K562 (cell line): ENCODE measurements at regions not wholly inside any gene's neighbourhood (a gene's known extent, or its start where the extent isn't known, plus 50 kb on each side); places are given as distances from the start of the nearest gene placed in this dataset.

Source experiments
- ARID2 ChIP-seq: fragments of 450-650 bp; IDR thresholded peaks from 2 replicates; pipeline ENCODE4 v1.6.1; 2017; ENCODE audit warnings: antibody characterized with exemption, mild to moderate bottlenecking
- BACH1 ChIP-seq: fragments of 200-800 bp; sonication (Bioruptor generic); IDR thresholded peaks from 2 replicates; pipeline ENCODE4 v1.6.1; 2016; ENCODE audit warnings: missing genetic modification characterization, missing compliant biosample characterization
- CBFB ChIP-seq: sonication (generic); formaldehyde crosslinking; IDR thresholded peaks from 2 replicates; pipeline ENCODE4 v1.4.0; 2020; ENCODE audit warnings: mild to moderate bottlenecking, missing genetic modification reagents
- CBX2 ChIP-seq: fragments of 200-600 bp; sonication (generic); IDR thresholded peaks from one replicate; pipeline ENCODE4 v1.6.1; 2012; ENCODE audit warnings: mild to moderate bottlenecking, low read length, inconsistent platforms; ENCODE audit not compliant: insufficient read depth, poor library complexity, severe bottlenecking
- ETV5 ChIP-seq: sonication (generic); formaldehyde crosslinking; IDR thresholded peaks from 2 replicates; pipeline ENCODE4 v1.4.0; 2020; ENCODE audit warnings: low read depth, mild to moderate bottlenecking, missing genetic modification reagents
- ETV6 ChIP-seq, 3 experiments: fragments of 150-350 bp in 1 of 3; sonication (generic) in 1 of 3; formaldehyde crosslinking in 1 of 3; IDR thresholded peaks; 2 replicates each; pipeline versions ENCODE4 v1.6.1 to v1.8.0; 2014 to 2022; ENCODE audit warnings: borderline replicate concordance in 2 of 3, low read depth in 2 of 3, antibody characterized with exemption in 1 of 3, low read length in 1 of 3, mild to moderate bottlenecking in 1 of 3, missing genetic modification reagents in 1 of 3
- HSF4 ChIP-seq: fragments of 250-450 bp; sonication (Bioruptor Pico); IDR thresholded peaks from 2 replicates; pipeline ENCODE4 v2.1.2; 2022; ENCODE audit warnings: mild to moderate bottlenecking, moderate library complexity, borderline replicate concordance
- JUND ChIP-seq, 2 experiments: IDR thresholded peaks; 2 replicates in 1 of 2; 3 replicates in 1 of 2; pipeline ENCODE4 v1.6.1; 2011; ENCODE audit warnings: borderline replicate concordance in 2 of 2, low read depth in 2 of 2, low read length in 2 of 2, improper control_type of control experiment in 1 of 2, missing biosample characterization in 1 of 2, missing genetic modification characterization in 1 of 2, missing genetic modification reagents in 1 of 2
- MAZ ChIP-seq, 2 experiments: fragments of 450-650 bp in 1 of 2; sonication (generic) in 1 of 2; formaldehyde crosslinking; IDR thresholded peaks in 1 of 2; conservative IDR thresholded peaks in 1 of 2; 2 replicates each; pipeline versions ENCODE4 v1.4.0 to v1.5.0; 2020; ENCODE audit warnings: mild to moderate bottlenecking in 1 of 2, missing genetic modification reagents in 1 of 2
- MECOM ChIP-seq: fragments of 250-450 bp; sonication (Bioruptor Pico); IDR thresholded peaks from 2 replicates; pipeline ENCODE4 v1.8.0; 2022; ENCODE audit warnings: inconsistent platforms
- MITF ChIP-seq: IDR thresholded peaks from 2 replicates; pipeline ENCODE4 v1.6.1; 2014; ENCODE audit warnings: antibody characterized with exemption
- MTA1 ChIP-seq: fragments of 450-650 bp; IDR thresholded peaks from 2 replicates; pipeline ENCODE4 v1.6.1; 2017; ENCODE audit warnings: borderline replicate concordance
- MYNN ChIP-seq, 2 experiments: sonication (generic); formaldehyde crosslinking in 1 of 2; IDR thresholded peaks; 2 replicates each; pipeline versions ENCODE4 v1.5.0 to v1.6.1; 2016 to 2020; ENCODE audit warnings: antibody characterized with exemption in 1 of 2, missing genetic modification reagents in 1 of 2
- NCOA4 ChIP-seq: fragments of 450-650 bp; IDR thresholded peaks from 2 replicates; pipeline ENCODE4 v1.6.1; 2018; ENCODE audit warnings: mild to moderate bottlenecking; ENCODE audit not compliant: partially characterized antibody
- PHTF2 ChIP-seq: fragments of 250-450 bp; sonication (Bioruptor Pico); IDR thresholded peaks from 2 replicates; pipeline ENCODE4 v1.5.0; 2021; ENCODE audit warnings: mild to moderate bottlenecking
- RB1 ChIP-seq: fragments of 450-650 bp; IDR thresholded peaks from 2 replicates; pipeline ENCODE4 v1.6.1; 2017; ENCODE audit warnings: low read depth, mild to moderate bottlenecking
- SAFB2 ChIP-seq: fragments of 200-400 bp; formaldehyde crosslinking; IDR thresholded peaks from 2 replicates; pipeline ENCODE4 v1.6.1; 2018; ENCODE audit warnings: borderline replicate concordance, low read length, low read depth, moderate library complexity; ENCODE audit not compliant: severe bottlenecking
- SIX5 ChIP-seq, 2 experiments: IDR thresholded peaks; 2 replicates each; pipeline ENCODE4 v1.6.1; 2011; ENCODE audit warnings: low read length in 2 of 2, borderline replicate concordance in 1 of 2, low read depth in 1 of 2, mild to moderate bottlenecking in 1 of 2, moderate library complexity in 1 of 2; ENCODE audit not compliant: insufficient read depth in 1 of 2
- SMARCB1 ChIP-seq: IDR thresholded peaks from 2 replicates; pipeline ENCODE4 v1.6.1; 2011; ENCODE audit warnings: improper control_type of control experiment, low read depth; ENCODE audit not compliant: insufficient read length
- TEAD4 ChIP-seq, 2 experiments: sonication (generic) in 1 of 2; formaldehyde crosslinking in 1 of 2; IDR thresholded peaks; 2 replicates each; pipeline versions ENCODE4 v1.6.1 to v1.8.0; 2012 to 2022; ENCODE audit warnings: borderline replicate concordance in 1 of 2, inconsistent platforms in 1 of 2, low read length in 1 of 2, mild to moderate bottlenecking in 1 of 2, missing genetic modification reagents in 1 of 2
- ZFP91 ChIP-seq: sonication (generic); formaldehyde crosslinking; IDR thresholded peaks from 2 replicates; pipeline ENCODE4 v1.8.0; 2022; ENCODE audit warnings: mild to moderate bottlenecking, missing genetic modification reagents
- ZNF263 ChIP-seq: sonication (generic); formaldehyde crosslinking; IDR thresholded peaks from 2 replicates; pipeline ENCODE4 v1.8.0; 2022; ENCODE audit warnings: mild to moderate bottlenecking, missing genetic modification reagents, borderline replicate concordance
- ZNF57 ChIP-seq: fragments of 450-650 bp; formaldehyde crosslinking; IDR thresholded peaks from 2 replicates; pipeline ENCODE4 v1.4.0; 2020; ENCODE audit warnings: mild to moderate bottlenecking, moderate library complexity
- ZNF583 ChIP-seq: fragments of 250-450 bp; sonication (Bioruptor Pico); IDR thresholded peaks from 2 replicates; pipeline ENCODE4 v1.4.0; 2020

GRCh38 chr6:15955484-15955883 lies 173.4 kb upstream of the MYLIP start (continued):
- TF ChIP-seq JUND (IDR thresholded peaks at IDR 0.05; ENCODE audit: borderline replicate concordance, low read depth, low read length) (no peak), JUND (tag; IDR thresholded peaks at IDR 0.05; ENCODE audit: borderline replicate concordance, low read depth, low read length) (0 out of 3 replicates have a peak, but pooled peaks have one; percentile 11), PHTF2 (CRISPR knock-in tag) (no peak), ETV6 (IDR thresholded peaks at IDR 0.05; ENCODE audit: borderline replicate concordance in 1 of 2, low read depth in 2 of 2, low read length in 1 of 2) (no peak), ETV6 (CRISPR knock-in tag; IDR thresholded peaks at IDR 0.05; ENCODE audit: borderline replicate concordance) (no peak), MAZ (CRISPR knock-in tag; conservative IDR thresholded peaks at IDR 0.05 in 1 of 2, IDR thresholded peaks at IDR 0.05 in 1 of 2) (no peak), CBX2 (no peak), MITF (no peak; the same call in 1 of the 2 replicates), NCOA4 (no peak), MECOM (CRISPR knock-in tag) (no peak), MTA1 (no peak), ETV5 (CRISPR knock-in tag) (no peak), MYNN (IDR thresholded peaks at IDR 0.05) (0 out of 2 replicates have a peak, but pooled peaks have one; percentile 26), MYNN (CRISPR knock-in tag; IDR thresholded peaks at IDR 0.05) (no peak), SAFB2 (no peak), CBFB (CRISPR knock-in tag) (no peak), ZNF263 (no peak), ZFP91 (CRISPR knock-in tag) (no peak), TEAD4 (IDR thresholded peaks at IDR 0.05; ENCODE audit: low read length) (peak; percentile 48), TEAD4 (CRISPR knock-in tag; IDR thresholded peaks at IDR 0.05; ENCODE audit: borderline replicate concordance) (no peak), ZNF57 (CRISPR knock-in tag) (no peak), RB1 (no peak), ZNF583 (0 out of 2 replicates have a peak, but pooled peaks have one; percentile 57), ARID2 (no peak), BACH1 (tag) (no peak), SMARCB1 (no peak), HSF4 (CRISPR knock-in tag) (no peak), SIX5 (IDR thresholded peaks at IDR 0.05; ENCODE audit: borderline replicate concordance in 1 of 2, insufficient read depth in 1 of 2, low read depth in 1 of 2, low read length in 2 of 2) (no peak)
